Small intestine (tissue), 7 donors: ENCODE measurements at regions not wholly inside any gene's neighbourhood (a gene's known extent, or its start where the extent isn't known, plus 50 kb on each side); places are given as distances from the start of the nearest gene placed in this dataset.
A peak's percentile ranks its signal among the peaks of the same experiment; 100 is the strongest.
"Not testable (repeated sequence)": the region's sequence is repeated elsewhere in the genome, so short reads cannot be mapped to it uniquely, and the experiment has no call there.

ENCODE experiments used
- DNase-seq, 2 donors: peaks; one replicate each; pipeline versions ENCODE4 v3.0.0 to v3.0.0-alpha.2; 2013
- FAIRE-seq: peaks from 2 replicates; lab custom pipeline; 2012; peaks lifted over from hg19 to GRCh38; lab: Jason Lieb, UNC
- H3K27ac ChIP-seq, 3 donors: one replicate each; pipeline ENCODE4 v1.5.1; 2013; ENCODE audit warnings: low read length in 2 of 3, mild to moderate bottlenecking in 2 of 3, control low read depth in 1 of 3, inconsistent platforms in 1 of 3, low read depth in 1 of 3, moderate library complexity in 1 of 3
- H3K27me3 ChIP-seq, 3 donors: one replicate each; pipeline ENCODE4 v1.6.1; 2013; ENCODE audit warnings: low read length in 3 of 3, inconsistent platforms in 1 of 3; ENCODE audit not compliant: control insufficient read depth in 3 of 3, insufficient read depth in 3 of 3
- H3K36me3 ChIP-seq, 3 donors: one replicate each; pipeline ENCODE4 v1.6.1; 2013; ENCODE audit warnings: low read length in 3 of 3, inconsistent platforms in 1 of 3, low read depth in 1 of 3, mild to moderate bottlenecking in 1 of 3, moderate library complexity in 1 of 3; ENCODE audit not compliant: control insufficient read depth in 3 of 3, insufficient read depth in 2 of 3
- H3K4me1 ChIP-seq, 3 donors: one replicate each; pipeline ENCODE4 v1.6.1; 2013; ENCODE audit warnings: low read length in 2 of 3, inconsistent platforms in 1 of 3, low read depth in 1 of 3, mild to moderate bottlenecking in 1 of 3, moderate library complexity in 1 of 3; ENCODE audit not compliant: control insufficient read depth in 3 of 3, insufficient read depth in 2 of 3
- H3K4me3 ChIP-seq, 3 donors: one replicate each; pipeline ENCODE4 v1.5.1; 2013; ENCODE audit warnings: low read length in 3 of 3, control low read depth in 1 of 3, inconsistent platforms in 1 of 3, low read depth in 1 of 3, mild to moderate bottlenecking in 1 of 3, moderate library complexity in 1 of 3
- H3K9me3 ChIP-seq, 2 donors: one replicate each; pipeline ENCODE4 v1.6.1; 2013; ENCODE audit warnings: low read depth in 1 of 2, low read length in 1 of 2; ENCODE audit not compliant: control insufficient read depth in 2 of 2, insufficient read depth in 1 of 2
- WGBS, 3 donors: extraction: QIAGEN DNeasy Blood & Tissue Kit; methylation state at CpG; one replicate each; pipeline ENCODE4 v1.1.7; 2013; 5-methylcytosine and 5-hydroxymethylcytosine counted together
- donor health status: healthy with polysubstance abuse.
- donor health status: control.
- donor health status: control.
- donor health status: Bipolar disorder and iron deficiency.
- donor health status: healthy.

DNA sequence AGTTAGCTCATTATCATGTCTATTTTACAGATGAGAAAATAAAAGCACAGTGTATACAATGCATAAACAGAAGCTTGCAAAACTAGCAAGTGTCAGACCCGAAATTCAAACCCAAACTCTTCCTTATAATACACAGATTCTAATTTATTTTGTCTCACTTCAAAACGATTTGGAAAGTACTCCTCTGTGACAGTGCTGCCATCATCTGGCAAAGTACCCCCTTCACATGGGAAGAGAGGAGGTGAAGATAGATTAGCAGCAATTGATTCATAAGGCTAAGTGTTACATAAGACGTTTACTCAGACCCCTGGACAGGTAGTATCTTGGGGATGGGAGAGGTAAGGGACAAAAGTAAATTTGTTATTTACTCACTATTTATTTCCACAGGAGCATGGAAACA is 744.0 kb upstream of the SGO1 start:
- no peak for FAIRE-seq
- Histone ChIP-seq H3K4me3 (no peak overlapping the region), H3K27me3 (no peaks in the 10 kb centered on the region), H3K9me3 (peaks cover 0 to 4% of the 10 kb centered on the region in 2 donors), H3K27ac (no peak overlapping the region), H3K4me1 (no peaks in the 10 kb centered on the region), H3K36me3 (no peaks in the 10 kb centered on the region)
- peak in 1 of 2 donors; percentile 24 for DNase-seq
- 11 to 19% (median 12%) methylated on average over 3 of the region's 3 CpGs for WGBS, 3 donors

DNA sequence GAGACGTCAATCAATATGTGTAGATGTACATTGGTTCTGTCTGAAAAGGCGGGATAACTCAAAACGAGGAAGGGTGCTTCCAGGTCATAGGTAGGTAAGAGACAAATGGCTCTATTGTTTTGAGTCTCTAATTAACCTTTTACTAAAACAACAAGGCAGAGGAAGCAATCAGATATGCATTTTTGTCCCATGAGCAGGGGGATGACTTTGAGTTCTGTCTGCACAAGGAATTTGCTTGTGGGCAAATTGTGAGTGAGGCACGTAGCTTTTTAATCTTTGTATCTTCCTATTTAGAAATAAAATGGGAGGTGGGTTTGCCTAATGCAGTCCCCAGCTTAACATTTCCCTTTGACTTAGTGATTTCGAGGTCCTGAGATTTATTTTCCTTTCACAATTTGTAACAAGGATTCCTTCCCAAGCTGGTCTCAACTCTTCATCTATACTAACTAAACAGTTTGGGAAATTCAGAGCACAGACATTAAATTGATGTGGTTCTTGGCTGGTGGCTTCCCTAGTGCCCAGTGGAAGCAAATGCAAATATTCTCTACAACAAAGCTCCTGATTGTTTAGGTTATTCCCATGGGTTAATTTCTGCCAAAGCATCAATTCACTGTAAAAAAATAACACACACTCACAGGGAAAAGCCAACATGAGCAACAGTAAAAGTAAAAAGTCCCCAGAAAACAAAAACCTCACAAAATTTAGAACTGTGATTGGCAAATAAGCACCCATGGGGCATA is 738.8 kb upstream of the SGO1 start:
- FAIRE-seq, result no peak
- WGBS, 3 donors, result 51 to 78% (median 68%) methylated on average over 5 of the region's 5 CpGs

DNA sequence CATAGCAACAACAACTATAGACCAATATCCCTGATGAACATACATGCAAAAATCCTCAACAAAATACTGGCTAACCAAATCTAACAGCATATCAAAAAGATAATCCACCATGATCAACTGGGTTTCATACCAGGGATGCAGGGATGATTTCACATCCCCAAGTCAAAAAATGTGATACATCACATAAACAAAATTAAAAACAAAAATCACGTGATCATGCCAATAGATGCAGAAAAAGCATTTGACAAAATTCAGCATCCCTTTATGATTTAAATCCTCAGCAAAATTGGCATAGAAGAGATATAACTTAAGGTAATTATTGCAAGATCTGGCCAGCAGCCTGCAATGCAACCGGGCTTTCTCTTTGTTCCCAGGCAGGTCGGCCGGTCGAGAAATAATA is 735.1 kb upstream of the SGO1 start:
- not testable (repeated sequence) for H3K27me3 ChIP-seq, H3K4me3 ChIP-seq, H3K27ac ChIP-seq, DNase-seq, H3K36me3 ChIP-seq, H3K4me1 ChIP-seq, H3K9me3 ChIP-seq, FAIRE-seq
- 92 to 94% (median 93%) methylated on average over 5 of the region's 5 CpGs for WGBS, 3 donors

More for the DNA sequence above, 738.8 kb upstream of the SGO1 start:
- Histone ChIP-seq H3K4me3 (no peak overlapping the region), H3K36me3 (no peaks in the 10 kb centered on the region), H3K4me1 (no peaks in the 10 kb centered on the region), H3K27me3 (no peaks in the 10 kb centered on the region), H3K9me3 (no peaks in the 10 kb centered on the region), H3K27ac (no peak overlapping the region)
- no peak for DNase-seq

DNA sequence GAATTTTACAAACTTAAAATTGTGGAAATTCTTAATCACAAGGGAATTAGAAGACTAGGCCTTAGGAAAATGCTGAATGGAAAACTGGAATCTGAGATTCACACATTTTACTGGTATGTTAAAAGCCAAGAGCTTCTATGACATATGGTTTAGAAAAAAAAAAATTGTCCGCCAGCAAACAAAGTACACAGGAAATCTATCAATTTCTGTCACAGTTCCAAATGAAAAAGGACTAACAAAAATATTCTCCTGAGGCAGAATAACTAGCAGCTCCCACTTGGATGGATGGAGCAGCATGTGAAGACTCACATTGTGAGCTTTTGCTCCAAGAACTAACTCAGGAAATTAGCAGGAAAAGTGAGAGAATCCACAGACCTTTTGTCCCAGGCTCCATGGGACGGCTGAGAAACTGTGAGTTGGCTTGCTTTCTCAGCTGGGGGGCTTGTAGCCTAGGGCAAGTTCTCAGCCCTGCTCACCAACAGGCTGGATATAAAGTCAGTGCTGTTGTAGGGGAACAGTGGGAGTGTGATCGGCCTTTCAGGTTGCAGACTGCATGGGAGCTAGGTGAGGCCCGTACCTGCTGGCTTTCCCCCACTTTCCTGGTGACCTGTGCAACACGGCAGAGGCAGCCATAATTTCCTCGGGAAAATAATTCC is 731.1 kb upstream of the SGO1 start:
- DNase-seq (no peak), FAIRE-seq (no peak)
- H3K27me3 ChIP-seq, result no peaks in the 10 kb centered on the region
- 68 to 72% (median 71%) methylated on average over 6 of the region's 6 CpGs for WGBS, 3 donors
- no peaks in the 10 kb centered on the region for H3K4me1 ChIP-seq
- no peaks in the 10 kb centered on the region for H3K36me3 ChIP-seq
- no peak overlapping the region for H3K27ac ChIP-seq
- peaks cover 1 to 8% of the 10 kb centered on the region in 2 donors for H3K9me3 ChIP-seq
- H3K4me3 ChIP-seq, result no peak overlapping the region

DNA sequence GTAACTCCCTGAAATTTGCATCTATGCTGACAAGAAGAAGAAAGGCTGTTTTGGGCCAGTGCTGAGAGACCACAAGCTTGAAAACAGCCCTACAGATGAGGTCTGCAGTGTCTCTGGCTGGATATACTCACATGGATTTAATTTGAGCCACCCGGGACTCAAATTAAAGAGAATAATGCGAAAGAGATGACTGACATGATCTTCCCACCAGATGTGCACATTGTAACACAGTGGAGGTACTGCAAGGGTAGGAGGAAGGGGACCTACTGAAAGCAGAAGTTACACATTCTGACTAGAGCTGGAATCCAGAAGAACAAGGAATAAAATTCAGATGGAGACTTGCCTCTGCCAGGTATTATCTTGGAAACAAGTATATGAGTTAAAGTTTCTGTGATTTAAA is 728.3 kb upstream of the SGO1 start:
- FAIRE-seq (no peak), DNase-seq (no peak)
- Histone ChIP-seq H3K4me3 (no peak overlapping the region), H3K9me3 (peaks cover 1 to 8% of the 10 kb centered on the region in 2 donors), H3K27me3 (no peaks in the 10 kb centered on the region), H3K27ac (no peak overlapping the region), H3K4me1 (no peaks in the 10 kb centered on the region), H3K36me3 (no peaks in the 10 kb centered on the region)
- 83 to 87% (median 85%) methylated on average over 2 of the region's 2 CpGs for WGBS, 3 donors

DNA sequence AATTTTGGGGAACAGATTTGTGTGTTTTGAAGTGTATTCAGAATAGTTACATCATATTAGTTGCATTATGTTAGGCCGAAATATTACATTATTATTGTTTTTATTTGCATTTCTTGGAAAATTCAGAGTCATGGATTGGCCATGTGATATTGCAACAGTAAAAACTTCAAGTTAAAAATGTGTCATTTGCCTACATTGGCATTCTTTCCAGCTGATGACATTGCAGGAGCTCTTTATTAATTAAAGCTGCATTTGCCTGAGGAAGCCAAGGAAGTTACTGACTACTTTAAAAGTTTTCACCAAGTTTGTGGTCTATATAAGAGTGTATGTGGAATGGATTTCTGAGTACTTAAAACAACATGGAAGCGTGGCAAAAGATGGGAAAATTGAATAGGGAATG is 726.4 kb upstream of the SGO1 start:
- no peaks in the 10 kb centered on the region for H3K36me3 ChIP-seq
- no peaks in the 10 kb centered on the region for H3K4me1 ChIP-seq
- 66 to 83% (median 82%) methylated on average over 2 of the region's 2 CpGs for WGBS, 3 donors
- no peaks in the 10 kb centered on the region for H3K27me3 ChIP-seq
- DNase-seq (no peak), FAIRE-seq (no peak)
- H3K9me3 ChIP-seq, result peaks cover 1 to 2% of the 10 kb centered on the region in 2 donors
- no peak overlapping the region for H3K27ac ChIP-seq
- no peak overlapping the region for H3K4me3 ChIP-seq

DNA sequence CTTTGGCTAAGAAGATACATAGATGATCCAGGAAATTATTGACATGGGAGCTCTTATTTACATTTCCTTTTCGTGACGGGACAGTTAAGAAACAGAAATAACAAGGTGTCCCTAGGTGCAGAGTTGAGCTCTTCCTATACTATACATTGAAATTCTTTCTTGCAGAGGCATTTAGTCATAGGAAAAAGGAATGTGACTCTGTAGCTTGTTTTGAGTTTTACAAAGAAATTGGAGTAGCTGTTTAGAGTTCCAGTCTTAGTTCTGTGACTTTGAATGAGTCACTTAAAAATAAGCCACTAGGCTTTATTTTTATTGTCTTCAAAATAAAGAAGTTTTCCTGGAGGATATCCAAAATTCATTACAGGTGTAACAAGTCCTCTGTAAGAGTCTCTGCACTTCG is 723.5 kb upstream of the SGO1 start:
- Histone ChIP-seq H3K27ac (no peak overlapping the region), H3K36me3 (no peaks in the 10 kb centered on the region), H3K4me3 (no peak overlapping the region), H3K4me1 (no peaks in the 10 kb centered on the region), H3K9me3 (no peaks in the 10 kb centered on the region), H3K27me3 (no peaks in the 10 kb centered on the region)
- WGBS, 3 donors, result 64 to 71% (median 65%) methylated on average over 3 of the region's 3 CpGs
- no peak for FAIRE-seq
- no peak for DNase-seq

DNA sequence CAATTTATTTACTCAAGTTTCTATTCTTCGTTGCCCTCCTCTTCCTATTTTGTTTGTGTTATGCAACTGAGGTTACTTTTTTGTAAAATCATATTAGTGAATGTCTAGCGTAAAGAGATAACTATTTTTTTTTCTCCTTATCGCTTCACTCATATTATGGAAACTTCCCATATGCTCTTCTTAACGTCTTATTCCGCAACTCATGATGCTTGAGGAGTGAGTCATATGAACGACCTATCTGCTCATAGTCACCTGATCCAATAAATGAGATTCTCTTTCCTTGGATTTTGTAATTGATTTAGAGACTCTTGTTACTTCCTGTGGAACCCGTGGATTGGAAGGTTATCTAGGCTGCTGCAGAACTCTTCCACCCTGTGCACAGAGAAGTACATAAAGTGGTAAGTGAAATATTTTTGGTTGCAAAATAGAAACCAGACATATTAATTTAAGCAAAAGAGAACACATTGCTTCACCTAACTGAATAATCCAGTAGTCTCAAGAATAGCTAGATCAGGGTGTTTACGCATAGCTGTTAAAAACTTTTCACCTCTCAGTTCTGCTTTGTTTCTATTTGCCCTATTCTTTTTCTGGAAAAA is 719.3 kb upstream of the SGO1 start:
- FAIRE-seq (no peak), DNase-seq (no peak)
- no peak overlapping the region for H3K4me3 ChIP-seq
- H3K27me3 ChIP-seq, result no peaks in the 10 kb centered on the region
- no peak overlapping the region for H3K27ac ChIP-seq
- no peaks in the 10 kb centered on the region for H3K36me3 ChIP-seq
- no peaks in the 10 kb centered on the region for H3K4me1 ChIP-seq
- WGBS, 3 donors, result 67 to 74% (median 68%) methylated on average over 8 of the region's 8 CpGs
- H3K9me3 ChIP-seq, result no peaks in the 10 kb centered on the region
